Skin epidermis (tissue), 12 donors: ENCODE measurements at regions not wholly inside any gene's neighbourhood (a gene's known extent, or its start where the extent isn't known, plus 50 kb on each side); places are given as distances from the start of the nearest gene placed in this dataset.

Source experiments
- H3K27ac ChIP-seq, 21 experiments: fragments of 200-600 bp; sonication (generic) in 11 of 21; one replicate each; pipeline ENCODE4 v1.5.0; 2020; ENCODE audit warnings: mild to moderate bottlenecking in 3 of 21, inconsistent platforms in 2 of 21, moderate library complexity in 2 of 21
- H3K4me3 ChIP-seq, 7 experiments: fragments of 200-600 bp; sonication (generic) in 2 of 7; one replicate each; pipeline ENCODE4 v1.5.0; 2020; ENCODE audit warnings: inconsistent platforms in 2 of 7, mild to moderate bottlenecking in 2 of 7, moderate library complexity in 1 of 7

- Histone ChIP-seq H3K4me3 (no peak overlapping the region), H3K27ac (peak overlapping the region in 6 of 21 experiments; percentile 3 to 79 (median 30))
These were observed 53.4 kb upstream of the STK17B start for GRCh38 chr2:196224756-196225155.

- Histone ChIP-seq H3K4me3 (no peak overlapping the region), H3K27ac (peak overlapping the region in 6 of 21 experiments; percentile 3 to 79 (median 38))
These were observed 53.8 kb upstream of the STK17B start for GRCh38 chr2:196225213-196225612.

GRCh38 chr2:196226058-196226706 lies 54.8 kb upstream of the STK17B start:
- Histone ChIP-seq H3K4me3 (no peak overlapping the region), H3K27ac (peak overlapping the region in 7 of 21 experiments; percentile 2 to 79 (median 46))

GRCh38 chr2:196226707-196227065 lies 55.3 kb upstream of the STK17B start:
- Histone ChIP-seq H3K27ac (peak overlapping the region in 6 of 21 experiments; percentile 2 to 79 (median 32)), H3K4me3 (no peak overlapping the region)

GRCh38 chr2:196229013-196229412 lies 57.6 kb upstream of the STK17B start:
- H3K27ac ChIP-seq: peak overlapping the region in 2 of 21 experiments; percentile 24 to 76
- no peak overlapping the region for H3K4me3 ChIP-seq

GRCh38 chr2:196230061-196230854 lies 58.9 kb upstream of the STK17B start:
- Histone ChIP-seq H3K27ac (peak overlapping the region in 10 of 21 experiments; percentile 21 to 76 (median 52)), H3K4me3 (no peak overlapping the region)

- H3K4me3 ChIP-seq: no peak overlapping the region
- peak overlapping the region in 20 of 21 experiments; percentile 32 to 87 (median 78) for H3K27ac ChIP-seq
These were observed 61.8 kb upstream of the STK17B start for GRCh38 chr2:196233021-196233804.

GRCh38 chr2:196233805-196234475 lies 62.6 kb upstream of the STK17B start:
- Histone ChIP-seq H3K27ac (peak overlapping the region in 20 of 21 experiments; percentile 7 to 87 (median 78)), H3K4me3 (no peak overlapping the region)

- Histone ChIP-seq H3K27ac (peak overlapping the region in 15 of 21 experiments; percentile 32 to 87 (median 78)), H3K4me3 (no peak overlapping the region)
These were observed 63.3 kb upstream of the STK17B start for GRCh38 chr2:196234672-196235071.

- no peak overlapping the region for H3K4me3 ChIP-seq
- H3K27ac ChIP-seq: peak overlapping the region in 16 of 21 experiments; percentile 60 to 95 (median 84)
These were observed 67.5 kb upstream of the STK17B start for GRCh38 chr2:196238836-196239380.

- peak overlapping the region in 19 of 21 experiments; percentile 53 to 95 (median 82) for H3K27ac ChIP-seq
- H3K4me3 ChIP-seq: no peak overlapping the region
These were observed 68.5 kb upstream of the STK17B start for GRCh38 chr2:196239622-196240587.

- H3K27ac ChIP-seq: peak overlapping the region in 20 of 21 experiments; percentile 12 to 91 (median 76)
- H3K4me3 ChIP-seq: no peak overlapping the region
These were observed 69.8 kb upstream of the STK17B start for GRCh38 chr2:196241175-196241574.

GRCh38 chr2:196242131-196242620 lies 70.8 kb upstream of the STK17B start:
- Histone ChIP-seq H3K27ac (peak overlapping the region in 17 of 21 experiments; percentile 16 to 91 (median 76)), H3K4me3 (no peak overlapping the region)

GRCh38 chr2:196244516-196244915 lies 73.1 kb upstream of the STK17B start:
- Histone ChIP-seq H3K27ac (peak overlapping the region in 2 of 21 experiments; percentile 53 to 59), H3K4me3 (no peak overlapping the region)

GRCh38 chr2:196244966-196245365 lies 73.6 kb upstream of the STK17B start:
- no peak overlapping the region for H3K4me3 ChIP-seq
- H3K27ac ChIP-seq: peak overlapping the region in 2 of 21 experiments; percentile 53 to 59

- no peak overlapping the region for H3K4me3 ChIP-seq
- H3K27ac ChIP-seq: peak overlapping the region in 3 of 21 experiments; percentile 13 to 59 (median 38)
These were observed 74.2 kb upstream of the STK17B start for GRCh38 chr2:196245378-196246140.
